Right lobe of liver (tissue), 4 donors: ENCODE measurements at regions not wholly inside any gene's neighbourhood (a gene's known extent, or its start where the extent isn't known, plus 50 kb on each side); places are given as distances from the start of the nearest gene placed in this dataset.

Experiments
- POLR2A ChIP-seq: fragments of 450-650 bp; IDR thresholded peaks from one replicate; pipeline ENCODE4 v1.6.1; 2017; ENCODE audit warnings: antibody characterized with exemption, mild to moderate bottlenecking
- TF ChIP-seq, protein P1 (sequence below), 4 donors: fragments of 200-600 bp in 3 of 4; fragments of 450-650 bp in 1 of 4; IDR thresholded peaks; one replicate each; pipeline versions ENCODE4 v1.5.1 to v1.8.0; 2016 to 2022; ENCODE audit warnings: antibody characterized with exemption in 4 of 4, mild to moderate bottlenecking in 2 of 4
- donor health status: DM: no; HTN: no; CAD: no.
- donor health status: DM: no; HTN: no; CAD: no.
- donor health status: DM: no; HTN: yes; CAD: no.

DNA sequence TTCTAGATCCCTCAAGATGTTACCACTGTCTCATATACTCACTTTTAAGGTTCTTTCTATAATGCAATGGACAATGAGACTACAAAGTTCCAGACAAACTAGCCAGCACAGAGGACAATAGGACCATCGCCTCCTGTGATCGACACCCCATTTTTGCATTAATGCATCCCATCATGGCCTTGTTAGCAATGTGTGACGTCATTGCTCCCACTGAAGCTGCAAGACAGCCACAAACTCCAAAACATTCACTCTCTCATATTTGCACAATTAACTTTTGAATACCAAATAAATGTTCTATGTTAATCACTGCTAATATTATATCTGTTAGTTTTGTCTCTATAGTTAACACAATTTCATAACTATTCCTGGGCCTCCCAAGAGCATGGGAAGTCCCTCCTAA lies 88.8 kb upstream of the TMEM72 start:
- TF ChIP-seq POLR2A = no peak
- TF ChIP-seq, protein P1, sequence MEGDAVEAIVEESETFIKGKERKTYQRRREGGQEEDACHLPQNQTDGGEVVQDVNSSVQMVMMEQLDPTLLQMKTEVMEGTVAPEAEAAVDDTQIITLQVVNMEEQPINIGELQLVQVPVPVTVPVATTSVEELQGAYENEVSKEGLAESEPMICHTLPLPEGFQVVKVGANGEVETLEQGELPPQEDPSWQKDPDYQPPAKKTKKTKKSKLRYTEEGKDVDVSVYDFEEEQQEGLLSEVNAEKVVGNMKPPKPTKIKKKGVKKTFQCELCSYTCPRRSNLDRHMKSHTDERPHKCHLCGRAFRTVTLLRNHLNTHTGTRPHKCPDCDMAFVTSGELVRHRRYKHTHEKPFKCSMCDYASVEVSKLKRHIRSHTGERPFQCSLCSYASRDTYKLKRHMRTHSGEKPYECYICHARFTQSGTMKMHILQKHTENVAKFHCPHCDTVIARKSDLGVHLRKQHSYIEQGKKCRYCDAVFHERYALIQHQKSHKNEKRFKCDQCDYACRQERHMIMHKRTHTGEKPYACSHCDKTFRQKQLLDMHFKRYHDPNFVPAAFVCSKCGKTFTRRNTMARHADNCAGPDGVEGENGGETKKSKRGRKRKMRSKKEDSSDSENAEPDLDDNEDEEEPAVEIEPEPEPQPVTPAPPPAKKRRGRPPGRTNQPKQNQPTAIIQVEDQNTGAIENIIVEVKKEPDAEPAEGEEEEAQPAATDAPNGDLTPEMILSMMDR (IDR thresholded peaks at IDR 0.05) = no peak
